ENCODE measurements at regions not wholly inside any gene's neighbourhood (a gene's known extent, or its start where the extent isn't known, plus 50 kb on each side); places are given as distances from the start of the nearest gene placed in this dataset.

DNA sequence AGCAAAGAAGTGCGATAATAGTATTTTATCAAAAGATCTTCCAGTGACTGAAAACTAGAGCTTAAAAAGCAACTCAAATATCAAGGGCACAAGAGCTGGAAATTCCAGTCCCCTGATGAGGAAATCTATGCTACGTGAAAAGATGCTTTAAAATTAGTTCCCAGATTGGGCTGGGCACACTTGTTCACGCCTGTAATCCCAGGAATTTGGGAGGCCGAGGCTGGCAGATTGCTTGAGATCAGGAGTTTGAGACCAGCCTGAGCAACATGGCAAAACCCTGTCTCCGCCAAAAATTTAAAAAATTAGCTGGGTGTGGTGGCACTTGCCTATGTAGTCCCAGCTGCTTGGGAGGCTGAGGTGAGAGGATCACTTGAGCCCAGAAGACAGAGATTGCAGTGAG lies 138.8 kb downstream of the SEMA6D start:
- H3K4me3 ChIP-seq, result no peak overlapping the region
- WGBS, 4 donors, result 48 to 74% (median 63%) methylated on average over 5 of the region's 5 CpGs
- no peaks in the 10 kb centered on the region for H3K9me3 ChIP-seq (replicated peaks in 1 of 3)
- intact Hi-C loops (cut with DNase I), result no loop called here
- no peak overlapping the region for H3K27ac ChIP-seq
- no peaks in the 10 kb centered on the region for H3K27me3 ChIP-seq
- no peaks in the 10 kb centered on the region for H3K36me3 ChIP-seq (replicated peaks in 1 of 2)
- no peak for DNase-seq
- TF ChIP-seq CTCF (IDR thresholded peaks at IDR 0.05) (no peak), POLR2A (IDR thresholded peaks at IDR 0.05) (no peak)
- H3K4me1 ChIP-seq (replicated peaks in 1 of 2), result no peaks in the 10 kb centered on the region

DNA sequence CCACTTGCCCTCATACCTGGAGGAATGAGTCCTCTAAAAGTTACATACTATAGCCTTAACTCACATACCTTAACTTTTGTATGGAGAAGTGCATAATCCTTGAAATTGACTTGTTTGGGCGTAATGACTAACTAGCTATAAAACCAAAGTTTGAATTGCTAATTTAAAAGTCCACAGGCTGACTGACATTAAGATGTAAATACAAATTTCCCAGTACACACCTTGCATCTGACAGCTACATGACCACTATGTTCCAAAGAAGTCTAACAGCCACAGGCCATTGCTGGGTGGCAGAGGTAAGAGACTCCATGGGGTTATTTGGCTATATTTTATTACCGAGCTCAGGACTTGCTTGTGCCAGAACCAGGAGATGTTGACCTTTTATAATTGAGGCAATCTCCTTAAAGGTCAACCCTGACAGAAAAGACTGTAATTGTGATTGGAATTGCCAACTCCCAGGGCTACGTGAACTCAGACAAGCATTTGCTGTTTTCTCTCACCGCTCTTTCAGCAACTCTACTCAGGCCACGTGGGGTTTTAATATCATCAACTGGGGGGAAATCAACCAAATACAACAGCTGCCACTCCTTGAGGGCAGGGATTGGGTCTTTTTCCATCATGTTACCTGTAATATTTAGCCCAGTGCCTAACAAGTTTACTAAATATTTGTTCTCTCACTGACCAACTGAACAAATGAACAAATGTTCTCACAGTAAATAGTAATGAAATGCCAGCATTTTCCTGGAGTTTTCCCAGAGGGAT lies 139.9 kb downstream of the SEMA6D start:
- no peaks in the 10 kb centered on the region for H3K9me3 ChIP-seq (replicated peaks in 1 of 3)
- H3K4me3 ChIP-seq, result no peak overlapping the region
- no peaks in the 10 kb centered on the region for H3K27me3 ChIP-seq
- no peak for TF ChIP-seq CTCF (IDR thresholded peaks at IDR 0.05)
- H3K4me1 ChIP-seq (replicated peaks in 1 of 2), result no peaks in the 10 kb centered on the region
- no peaks in the 10 kb centered on the region for H3K36me3 ChIP-seq (replicated peaks in 1 of 2)
- H3K27ac ChIP-seq, result no peak overlapping the region
- no peak for DNase-seq
- intact Hi-C loops (cut with DNase I), result no loop called here
- WGBS, 4 donors, result 68 to 77% (median 76%) methylated on average over 5 of the region's 5 CpGs

DNA sequence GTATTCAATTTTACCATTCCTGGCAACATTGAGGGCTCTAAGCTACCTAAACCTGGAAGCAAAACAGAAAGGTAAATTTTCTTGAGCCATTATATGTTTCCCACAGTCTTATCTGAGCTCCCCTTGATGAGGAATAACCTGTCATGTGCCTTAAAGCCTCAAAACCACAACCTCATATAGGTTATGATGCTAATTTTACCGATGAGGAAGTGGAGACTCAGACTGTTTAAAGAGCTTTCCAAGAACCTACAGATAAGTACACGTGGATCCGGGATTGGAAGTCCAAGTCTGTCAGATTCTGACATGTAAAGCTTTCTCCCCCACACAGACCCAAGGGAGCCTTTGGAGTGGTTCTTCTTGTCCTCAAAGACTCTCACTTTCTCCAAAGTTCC lies 140.5 kb downstream of the SEMA6D start:
- no peaks in the 10 kb centered on the region for H3K36me3 ChIP-seq (replicated peaks in 1 of 2)
- no peaks in the 10 kb centered on the region for H3K27me3 ChIP-seq
- no peaks in the 10 kb centered on the region for H3K9me3 ChIP-seq (replicated peaks in 1 of 3)
- intact Hi-C loops (cut with DNase I), result no loop called here
- H3K27ac ChIP-seq, result no peak overlapping the region
- H3K4me1 ChIP-seq (replicated peaks in 1 of 2), result no peaks in the 10 kb centered on the region
- TF ChIP-seq POLR2A (IDR thresholded peaks at IDR 0.05), result no peak
- WGBS, 4 donors, result 59 to 69% (median 63%) methylated on average over 3 of the region's 3 CpGs
- DNase-seq, result no peak
- no peak overlapping the region for H3K4me3 ChIP-seq

DNA sequence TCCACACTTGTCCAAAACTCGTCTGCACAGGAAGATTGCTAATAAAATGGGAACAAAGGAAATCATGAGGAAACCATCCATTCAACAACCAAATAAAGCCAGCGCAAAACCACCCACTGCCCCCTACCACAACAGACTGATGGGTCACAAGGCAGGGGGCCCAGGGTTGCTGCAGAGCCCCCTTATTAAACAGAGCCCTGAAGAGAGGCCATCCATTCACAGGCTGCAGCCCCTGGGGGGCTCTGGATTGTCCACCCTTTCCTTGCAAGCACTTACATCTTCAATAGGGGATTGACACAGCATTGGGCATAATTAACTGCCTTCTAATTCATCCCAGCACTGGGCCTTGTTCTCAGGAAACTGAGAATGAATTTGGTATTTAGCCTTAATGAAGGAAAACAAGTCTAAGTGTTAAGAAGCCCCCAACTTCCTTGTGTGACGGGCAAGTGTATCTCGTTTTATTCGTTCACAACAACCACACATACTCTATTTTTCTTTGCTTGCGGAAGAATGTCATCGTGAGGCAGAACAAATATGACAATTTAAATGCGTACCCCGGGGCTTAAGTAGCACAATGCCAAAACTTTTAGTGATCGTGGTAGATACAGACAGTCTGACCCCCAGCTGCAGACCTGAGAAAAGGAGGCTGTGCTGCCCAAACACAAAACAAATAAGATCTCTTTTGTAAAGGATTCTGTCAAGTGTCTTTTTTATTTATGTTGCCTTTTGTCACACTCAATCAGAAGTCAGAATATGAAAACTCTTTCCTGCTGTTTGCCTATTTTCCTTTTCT lies 144.0 kb downstream of the SEMA6D start:
- DNase-seq, result no peak
- H3K9me3 ChIP-seq (replicated peaks in 1 of 3), result no peaks in the 10 kb centered on the region

More for the DNA sequence above, 144.0 kb downstream of the SEMA6D start:
- no peaks in the 10 kb centered on the region for H3K4me1 ChIP-seq (replicated peaks in 1 of 2)
- H3K27ac ChIP-seq, result no peak overlapping the region
- 81 to 82% (median 82%) methylated on average over 10 of the region's 10 CpGs for WGBS, 4 donors
- H3K4me3 ChIP-seq, result no peak overlapping the region
- no peaks in the 10 kb centered on the region for H3K36me3 ChIP-seq (replicated peaks in 1 of 2)
- no peaks in the 10 kb centered on the region for H3K27me3 ChIP-seq
- intact Hi-C loops (cut with DNase I), result no loop called here
- TF ChIP-seq POLR2A (IDR thresholded peaks at IDR 0.05), result no peak
- no peak for TF ChIP-seq CTCF (IDR thresholded peaks at IDR 0.05)
